ENCODE measurements at regions not wholly inside any gene's neighbourhood (a gene's known extent, or its start where the extent isn't known, plus 50 kb on each side); places are given as distances from the start of the nearest gene placed in this dataset.

GRCh38 chr2:144117086-144117485, 402.8 kb downstream of the ZEB2 start:
- TF ChIP-seq CTCF (conservative IDR thresholded peaks at IDR 0.05; ENCODE audit: low read depth, low read length) = no peak
- no peak for TF ChIP-seq EZH2 (IDR thresholded peaks at IDR 0.05; ENCODE audit: low read length, unreplicated experiment)

Data from PC-3 (cell line).